ENCODE measurements at regions not wholly inside any gene's neighbourhood (a gene's known extent, or its start where the extent isn't known, plus 50 kb on each side); places are given as distances from the start of the nearest gene placed in this dataset.

DNA sequence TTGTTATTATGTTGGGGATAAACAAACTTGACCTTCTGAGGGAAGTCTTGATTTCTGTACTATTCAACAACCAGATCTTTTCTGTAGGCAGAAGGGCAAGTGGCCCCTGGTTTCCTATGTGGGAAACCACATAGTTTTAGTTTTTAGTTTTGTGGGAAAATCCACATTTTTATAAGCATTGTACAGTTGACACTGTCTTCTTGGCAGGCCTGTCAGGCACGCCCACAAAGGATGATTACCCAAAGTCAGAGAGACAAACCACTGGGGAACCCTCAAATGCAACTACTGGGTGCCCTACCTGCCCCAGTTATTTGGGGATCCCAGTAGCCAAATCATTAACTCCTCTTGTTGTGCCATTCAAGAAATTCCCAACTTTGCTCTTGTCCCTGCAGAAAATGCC lies 75.1 kb upstream of the UTY start:
- Mint-ChIP-seq H3K36me3 (no peaks in the 10 kb centered on the region), H3K27me3 (ENCODE audit: low read depth in 2 of 2) (no peaks in the 10 kb centered on the region), H3K27ac (no peak overlapping the region), H3K9me3 (no peaks in the 10 kb centered on the region), H3K4me3 (no peak overlapping the region), H3K4me1 (no peaks in the 10 kb centered on the region)
- intact Hi-C loops (cut with micrococcal nuclease), result no loop called here
- Histone ChIP-seq H3K36me3 (ENCODE audit: control insufficient read depth, insufficient read depth, low read length) (no peaks in the 10 kb centered on the region), H3K4me1 (ENCODE audit: control insufficient read depth, insufficient read depth, low read length) (no peaks in the 10 kb centered on the region), H3K27me3 (ENCODE audit: control insufficient read depth, insufficient read depth, low read length) (no peaks in the 10 kb centered on the region), H3K4me3 (ENCODE audit: low read length) (no peak overlapping the region), H3K27ac (ENCODE audit: low read length) (no peak overlapping the region), H3K9me3 (ENCODE audit: control insufficient read depth, insufficient read depth, low read length) (no peaks in the 10 kb centered on the region)
- WGBS (ENCODE audit: insufficient coverage), result 64% methylated on average over 1 of the region's 1 CpG
- TF ChIP-seq, protein P1, sequence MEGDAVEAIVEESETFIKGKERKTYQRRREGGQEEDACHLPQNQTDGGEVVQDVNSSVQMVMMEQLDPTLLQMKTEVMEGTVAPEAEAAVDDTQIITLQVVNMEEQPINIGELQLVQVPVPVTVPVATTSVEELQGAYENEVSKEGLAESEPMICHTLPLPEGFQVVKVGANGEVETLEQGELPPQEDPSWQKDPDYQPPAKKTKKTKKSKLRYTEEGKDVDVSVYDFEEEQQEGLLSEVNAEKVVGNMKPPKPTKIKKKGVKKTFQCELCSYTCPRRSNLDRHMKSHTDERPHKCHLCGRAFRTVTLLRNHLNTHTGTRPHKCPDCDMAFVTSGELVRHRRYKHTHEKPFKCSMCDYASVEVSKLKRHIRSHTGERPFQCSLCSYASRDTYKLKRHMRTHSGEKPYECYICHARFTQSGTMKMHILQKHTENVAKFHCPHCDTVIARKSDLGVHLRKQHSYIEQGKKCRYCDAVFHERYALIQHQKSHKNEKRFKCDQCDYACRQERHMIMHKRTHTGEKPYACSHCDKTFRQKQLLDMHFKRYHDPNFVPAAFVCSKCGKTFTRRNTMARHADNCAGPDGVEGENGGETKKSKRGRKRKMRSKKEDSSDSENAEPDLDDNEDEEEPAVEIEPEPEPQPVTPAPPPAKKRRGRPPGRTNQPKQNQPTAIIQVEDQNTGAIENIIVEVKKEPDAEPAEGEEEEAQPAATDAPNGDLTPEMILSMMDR (IDR thresholded peaks at IDR 0.05), result no peak
- DNase-seq (no peak), ATAC-seq (no peak)

DNA sequence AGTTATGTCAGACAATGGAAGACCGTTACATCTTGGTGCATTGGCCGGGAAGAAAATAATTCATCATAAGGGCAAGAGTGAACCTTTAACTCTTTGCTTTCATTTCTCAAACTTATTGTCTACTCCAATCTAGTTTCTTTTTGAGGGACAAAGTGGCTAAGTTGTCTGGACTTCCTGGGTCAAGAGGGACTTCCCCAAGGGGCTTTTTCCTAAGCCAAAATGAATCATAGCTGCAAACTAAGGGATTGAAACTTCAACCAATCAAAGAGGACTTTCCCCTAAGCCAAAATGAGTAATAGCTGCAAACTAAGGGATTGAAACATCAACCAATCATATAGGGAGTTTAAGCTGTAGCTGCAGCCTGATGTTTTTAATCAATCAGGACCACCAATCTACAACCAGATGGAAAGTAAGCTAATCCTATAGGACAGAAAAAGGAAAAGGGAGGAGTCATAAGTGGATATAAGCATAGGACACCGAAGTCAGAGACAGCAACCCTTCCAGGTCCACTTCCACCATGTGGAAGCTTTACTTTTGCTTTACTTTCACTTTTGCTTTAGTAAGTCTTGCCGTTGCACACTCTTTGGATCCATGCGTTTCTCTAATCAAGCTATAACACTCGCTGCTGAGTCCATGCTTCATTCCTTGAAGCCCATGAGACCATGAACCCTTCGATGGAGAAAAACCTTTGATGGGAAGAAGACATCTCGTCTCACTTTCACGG lies 72.7 kb upstream of the UTY start:
- intact Hi-C loops (cut with micrococcal nuclease), result no loop called here
- H3K4me1 ChIP-seq (ENCODE audit: control insufficient read depth, insufficient read depth, low read length), result no peaks in the 10 kb centered on the region
- no peak overlapping the region for H3K4me3 ChIP-seq (ENCODE audit: low read length)
- TF ChIP-seq, protein P1 (IDR thresholded peaks at IDR 0.05), result no peak
- H3K36me3 ChIP-seq (ENCODE audit: control insufficient read depth, insufficient read depth, low read length), result no peaks in the 10 kb centered on the region
- ATAC-seq (no peak), DNase-seq (peak in 1 of 2 donors; percentile 2)
- no peaks in the 10 kb centered on the region for H3K27me3 ChIP-seq (ENCODE audit: control insufficient read depth, insufficient read depth, low read length)
- 86% methylated on average over 8 of the region's 9 CpGs for WGBS (ENCODE audit: insufficient coverage)
- no peaks in the 10 kb centered on the region for H3K9me3 ChIP-seq (ENCODE audit: control insufficient read depth, insufficient read depth, low read length)
- no peaks in the 10 kb centered on the region for H3K36me3 Mint-ChIP-seq
- H3K4me3 Mint-ChIP-seq, result no peak overlapping the region
- no peaks in the 10 kb centered on the region for H3K27me3 Mint-ChIP-seq (ENCODE audit: low read depth in 2 of 2)
- no peak overlapping the region for H3K27ac Mint-ChIP-seq
- no peak overlapping the region for H3K27ac ChIP-seq (ENCODE audit: low read length)
- no peaks in the 10 kb centered on the region for H3K9me3 Mint-ChIP-seq
- no peaks in the 10 kb centered on the region for H3K4me1 Mint-ChIP-seq

DNA sequence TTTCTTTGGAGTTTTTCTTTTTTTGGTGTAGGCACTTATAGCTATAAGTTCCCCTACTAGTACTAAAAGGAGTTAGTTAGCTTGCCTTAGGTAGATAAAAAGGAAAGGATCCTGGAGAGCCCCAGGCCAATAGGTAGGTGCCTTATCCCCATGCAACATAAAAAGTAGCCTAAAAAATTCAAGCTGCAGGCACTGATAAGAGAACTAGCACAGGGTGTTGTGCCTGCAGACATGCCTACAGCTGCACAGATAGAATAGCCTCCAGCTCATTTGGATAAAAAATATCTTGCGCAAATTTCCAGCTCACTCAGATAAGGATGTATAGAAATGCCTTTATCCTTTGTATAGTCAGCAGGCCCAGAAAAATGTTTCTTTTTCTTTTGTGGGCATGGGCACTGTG lies 71.4 kb upstream of the UTY start:
- Histone ChIP-seq H3K4me1 (ENCODE audit: control insufficient read depth, insufficient read depth, low read length) (no peaks in the 10 kb centered on the region), H3K4me3 (ENCODE audit: low read length) (no peak overlapping the region), H3K27ac (ENCODE audit: low read length) (no peak overlapping the region), H3K36me3 (ENCODE audit: control insufficient read depth, insufficient read depth, low read length) (no peaks in the 10 kb centered on the region), H3K9me3 (ENCODE audit: control insufficient read depth, insufficient read depth, low read length) (no peaks in the 10 kb centered on the region), H3K27me3 (ENCODE audit: control insufficient read depth, insufficient read depth, low read length) (no peaks in the 10 kb centered on the region)
- TF ChIP-seq, protein P1 (IDR thresholded peaks at IDR 0.05), result no peak
- Mint-ChIP-seq H3K36me3 (no peaks in the 10 kb centered on the region), H3K4me1 (no peaks in the 10 kb centered on the region), H3K27me3 (ENCODE audit: low read depth in 2 of 2) (no peaks in the 10 kb centered on the region), H3K4me3 (no peak overlapping the region), H3K27ac (no peak overlapping the region), H3K9me3 (no peaks in the 10 kb centered on the region)
- DNase-seq (no peak), ATAC-seq (no peak)
- intact Hi-C loops (cut with micrococcal nuclease), result no loop called here
- no CpG with 5 or more reads among the region's 1 CpG for WGBS (ENCODE audit: insufficient coverage)

DNA sequence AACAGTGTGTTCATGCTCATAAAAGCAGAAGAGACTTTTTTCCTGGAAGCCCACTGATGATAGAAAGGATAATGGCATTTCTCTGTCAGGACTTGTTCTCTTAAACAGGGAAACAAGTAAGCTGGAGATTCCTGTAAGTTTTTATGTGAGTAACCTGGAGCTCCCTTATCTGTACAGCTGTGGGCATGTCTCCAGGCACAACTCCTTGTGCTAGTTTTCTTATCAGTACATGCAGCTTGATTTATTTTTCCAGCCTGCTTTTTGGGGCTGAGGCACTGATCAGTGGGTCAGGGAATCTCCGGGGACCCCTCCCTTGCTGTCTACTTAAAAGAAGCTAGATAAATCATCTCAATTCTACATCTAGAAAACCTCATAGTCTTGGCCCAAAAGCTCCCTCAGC lies 64.7 kb upstream of the UTY start:
- Histone ChIP-seq H3K27me3 (ENCODE audit: control insufficient read depth, insufficient read depth, low read length) (no peaks in the 10 kb centered on the region), H3K36me3 (ENCODE audit: control insufficient read depth, insufficient read depth, low read length) (no peaks in the 10 kb centered on the region), H3K9me3 (ENCODE audit: control insufficient read depth, insufficient read depth, low read length) (no peaks in the 10 kb centered on the region), H3K4me3 (ENCODE audit: low read length) (no peak overlapping the region), H3K27ac (ENCODE audit: low read length) (no peak overlapping the region), H3K4me1 (ENCODE audit: control insufficient read depth, insufficient read depth, low read length) (no peaks in the 10 kb centered on the region)
- intact Hi-C loops (cut with micrococcal nuclease), result no loop called here
- H3K27me3 Mint-ChIP-seq (ENCODE audit: low read depth in 2 of 2), result peaks cover 0 to 4% of the 10 kb centered on the region in 2 donors
- H3K27ac Mint-ChIP-seq, result no peak overlapping the region
- ATAC-seq (no peak), DNase-seq (no peak)
- no peaks in the 10 kb centered on the region for H3K36me3 Mint-ChIP-seq
- WGBS (ENCODE audit: insufficient coverage), result 73% methylated on average over 1 of the region's 1 CpG
- peaks cover 0 to 4% of the 10 kb centered on the region in 2 donors for H3K9me3 Mint-ChIP-seq
- TF ChIP-seq, protein P1 (IDR thresholded peaks at IDR 0.05), result no peak
- H3K4me1 Mint-ChIP-seq, result no peaks in the 10 kb centered on the region
- H3K4me3 Mint-ChIP-seq, result no peak overlapping the region

Measured in natural killer cell (primary cell).